Stimulated activated naive CD4-positive, alpha-beta T cell treated with Interleukin-2 at 50 U/mL for 16 hours (primary cell): ENCODE measurements at regions not wholly inside any gene's neighbourhood (a gene's known extent, or its start where the extent isn't known, plus 50 kb on each side); places are given as distances from the start of the nearest gene placed in this dataset.

ENCODE experiments used
- DNase-seq: peaks from one replicate; lab custom pipeline; 2025; lab: John Stamatoyannopoulos, UW

DNA sequence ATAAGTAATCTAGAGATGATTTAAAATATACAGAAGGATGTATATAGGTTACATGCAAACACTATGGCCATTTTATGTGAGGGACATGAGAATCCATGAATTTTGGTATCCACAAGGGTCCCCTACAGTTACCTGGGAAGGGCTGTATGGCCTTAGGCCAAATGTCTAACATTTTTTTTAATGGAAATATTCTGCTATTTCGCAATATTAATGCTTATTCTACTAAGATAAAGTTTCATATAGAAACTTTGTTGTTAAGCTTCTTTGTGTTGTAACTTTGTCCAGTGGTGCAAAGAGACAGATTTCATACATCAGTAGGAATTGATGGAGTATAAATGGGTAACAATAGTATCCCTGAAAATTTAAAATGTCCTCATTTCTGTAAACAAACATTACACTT, 233.4 kb upstream of the THBS1 start:
- DNase-seq = no peak

DNA sequence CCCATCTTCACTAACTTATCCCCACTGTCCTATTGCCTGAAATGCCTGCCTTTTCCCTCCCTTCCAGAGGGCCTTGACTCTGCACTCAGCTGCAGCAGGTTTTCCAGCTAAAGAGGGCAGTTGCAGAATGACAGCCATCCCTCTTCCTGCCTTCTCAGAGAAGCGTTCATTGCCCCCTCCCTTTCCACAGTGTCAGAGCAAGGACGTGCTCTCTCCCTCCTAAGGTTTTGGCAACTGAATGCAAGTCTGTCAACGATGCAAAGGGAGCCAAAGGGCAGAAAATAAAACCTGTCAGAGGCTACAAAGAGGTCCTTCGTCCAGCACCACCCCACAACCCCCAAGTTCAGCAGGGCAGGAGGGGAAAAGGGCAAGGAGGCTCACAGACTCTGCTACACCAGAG, 230.1 kb upstream of the THBS1 start:
- no peak for DNase-seq

DNA sequence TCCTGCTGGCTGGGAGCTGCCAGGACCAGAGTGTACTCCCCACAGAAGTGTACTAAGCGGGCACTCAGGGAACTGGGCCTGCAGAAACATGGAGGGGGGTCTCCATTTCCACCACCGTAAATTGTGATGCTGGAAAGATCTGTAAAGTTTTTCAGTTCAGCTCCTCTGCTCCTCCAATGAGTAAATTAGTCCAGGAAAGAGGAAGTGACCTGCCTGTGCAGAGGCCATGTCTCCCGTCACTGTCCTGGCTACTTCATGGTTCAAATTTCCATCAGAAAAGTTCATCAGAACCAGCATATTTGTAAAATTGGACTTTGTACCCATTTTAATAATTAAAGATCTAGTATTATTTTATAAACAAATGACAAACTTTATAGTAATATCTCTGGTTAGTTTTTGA, 226.7 kb upstream of the THBS1 start:
- DNase-seq = no peak

DNA sequence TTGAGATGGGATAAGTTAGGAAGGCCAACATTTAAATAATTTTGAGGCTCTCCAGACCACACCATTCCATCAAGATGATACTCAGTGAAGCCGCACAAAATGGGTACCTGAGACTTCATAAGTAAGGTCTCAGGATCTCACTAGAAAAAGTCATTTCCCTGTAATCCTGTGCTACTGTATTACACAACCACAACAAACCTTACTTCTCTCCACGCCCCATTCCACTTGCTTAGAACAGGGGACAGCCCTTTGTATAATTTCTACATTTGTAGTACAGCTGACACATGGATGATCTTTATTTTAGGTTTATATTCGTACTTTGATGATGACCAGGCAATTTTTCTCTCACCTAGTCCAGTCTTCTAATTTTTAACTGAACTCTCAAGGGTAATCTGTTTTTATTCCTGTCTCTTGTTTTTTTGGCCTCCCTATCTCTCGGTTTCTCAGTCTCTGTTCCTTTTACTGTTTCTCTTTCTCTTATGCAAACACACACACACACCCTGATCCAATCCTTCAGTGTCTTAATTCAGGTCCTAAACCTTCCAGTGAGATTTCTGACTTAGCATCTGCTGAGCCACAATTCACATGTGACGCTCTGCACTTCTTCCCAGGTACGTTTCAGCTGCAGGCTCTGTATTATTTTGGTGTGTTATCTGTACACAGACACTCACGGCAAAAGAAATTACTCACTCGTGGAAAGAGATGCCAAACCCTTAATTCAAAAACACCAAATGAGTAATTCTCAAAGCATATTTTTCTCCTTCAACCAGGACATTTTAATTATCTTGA, 223.2 kb upstream of the THBS1 start:
- no peak for DNase-seq

DNA sequence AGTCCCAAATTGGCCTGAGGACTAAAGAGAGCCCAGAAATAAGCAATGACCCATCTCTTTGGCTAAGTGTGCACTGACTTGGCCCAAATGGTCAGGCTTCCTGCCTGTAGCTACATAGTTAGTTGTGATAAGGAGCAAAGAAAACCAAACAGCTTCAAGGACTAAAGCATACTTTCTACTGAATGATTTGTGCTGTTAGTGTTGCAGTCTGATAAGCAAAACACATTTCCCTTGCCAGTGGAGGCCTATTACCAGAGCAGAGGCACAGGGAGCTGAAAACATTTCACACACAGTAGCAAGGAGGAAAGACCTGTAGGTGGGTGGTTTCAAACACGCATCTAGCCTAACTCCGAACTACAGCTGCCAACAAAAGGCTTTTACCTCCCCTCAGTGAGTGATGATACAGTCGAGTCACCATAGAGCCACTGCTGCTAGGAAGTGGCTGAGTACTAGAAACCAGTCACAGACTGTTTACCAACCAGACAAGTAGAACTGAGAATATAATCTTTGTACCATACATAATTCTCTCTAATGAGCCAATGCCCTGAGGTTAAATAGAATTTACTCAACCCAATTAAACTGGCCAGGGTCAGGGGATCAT, 222.3 kb upstream of the THBS1 start:
- DNase-seq = no peak

DNA sequence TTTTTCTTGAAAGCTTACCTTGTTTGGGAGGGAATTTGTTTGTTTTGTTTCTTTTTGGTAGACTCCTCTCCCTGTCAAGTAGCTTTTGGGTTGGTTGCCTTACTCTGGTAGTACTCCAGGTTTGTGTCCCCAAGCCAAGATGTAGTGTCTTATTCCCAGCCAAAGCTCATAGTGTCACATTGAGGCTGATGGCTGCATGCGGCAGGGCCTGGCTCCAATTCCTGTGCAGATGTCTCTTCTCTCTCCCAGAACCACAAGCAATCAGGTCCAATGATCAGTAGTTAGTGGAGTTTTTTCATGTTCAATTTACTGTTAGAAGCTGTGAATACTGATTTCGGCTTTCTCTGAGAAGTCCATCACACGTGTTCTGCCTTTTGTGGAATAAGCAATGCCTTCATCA, 221.1 kb upstream of the THBS1 start:
- no peak for DNase-seq

DNA sequence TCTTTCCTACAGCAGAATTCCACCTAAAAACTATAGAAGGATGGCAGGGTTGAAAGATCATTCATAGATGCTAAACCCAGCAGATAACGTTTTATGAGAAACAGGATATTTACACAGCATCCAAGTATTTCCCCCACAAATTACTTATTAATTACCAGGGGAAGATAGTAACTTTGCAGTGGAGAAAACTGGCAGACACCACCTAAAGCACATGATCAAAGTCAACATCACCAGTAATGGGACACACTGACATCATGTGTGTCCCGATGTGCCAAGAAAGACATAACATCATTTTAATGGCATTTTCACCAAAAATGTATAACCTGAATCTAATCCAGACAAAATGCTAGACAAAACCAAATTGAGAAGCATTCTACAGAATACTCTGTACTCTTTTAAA, 220.4 kb upstream of the THBS1 start:
- DNase-seq = no peak

DNA sequence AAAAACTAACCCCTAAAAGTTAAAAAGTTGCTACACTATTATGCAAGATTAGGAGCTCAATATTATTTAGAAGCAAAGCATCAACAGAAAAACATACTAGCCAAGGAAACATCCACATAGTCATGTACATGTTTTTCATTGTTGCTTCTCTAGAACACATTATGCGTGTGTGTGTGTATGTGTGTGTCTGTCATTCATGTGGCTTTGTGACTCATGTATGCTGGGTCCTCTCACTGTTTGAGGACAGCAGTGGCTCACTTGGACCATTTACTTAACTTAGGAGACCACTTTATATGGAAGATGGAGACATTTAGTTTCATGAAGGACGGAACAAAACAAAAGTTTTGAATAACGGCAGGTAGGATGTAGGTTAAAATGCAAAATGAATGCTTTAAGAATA, 219.4 kb upstream of the THBS1 start:
- DNase-seq = no peak

DNA sequence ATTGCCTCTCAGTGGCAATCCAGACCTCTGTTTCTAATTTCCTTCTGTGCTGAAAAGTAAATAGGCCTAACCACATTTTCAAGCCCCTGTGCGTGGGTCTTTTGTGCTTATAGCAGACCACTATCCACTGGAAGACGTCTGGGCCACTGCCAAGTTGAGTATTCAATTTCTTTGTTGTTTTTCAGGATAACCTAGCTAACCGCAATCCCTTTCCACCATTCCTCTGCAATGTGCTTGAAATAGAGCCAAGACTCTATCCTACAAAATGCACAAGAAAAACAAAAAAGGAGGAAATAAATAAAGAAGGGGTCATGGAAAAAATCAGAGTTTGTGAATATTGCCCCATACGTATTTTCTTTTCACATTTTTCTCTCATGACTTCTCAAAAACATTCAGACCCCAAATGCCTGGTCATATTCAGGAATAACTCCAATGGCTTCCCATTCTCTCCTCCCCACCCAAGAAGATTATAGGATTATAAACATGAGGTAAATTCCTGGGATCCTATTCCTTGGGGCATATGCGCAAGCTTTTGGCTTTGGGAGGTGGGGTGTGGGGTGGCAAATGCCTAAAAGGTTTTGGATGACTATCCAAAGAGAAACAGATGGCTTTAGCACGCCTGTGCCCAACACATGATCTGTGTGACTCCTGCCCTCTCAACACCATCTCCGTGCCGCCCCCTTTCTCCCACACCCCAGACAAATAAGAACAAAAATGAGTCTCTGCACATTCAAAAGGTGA, 217.9 kb upstream of the THBS1 start:
- DNase-seq = no peak

DNA sequence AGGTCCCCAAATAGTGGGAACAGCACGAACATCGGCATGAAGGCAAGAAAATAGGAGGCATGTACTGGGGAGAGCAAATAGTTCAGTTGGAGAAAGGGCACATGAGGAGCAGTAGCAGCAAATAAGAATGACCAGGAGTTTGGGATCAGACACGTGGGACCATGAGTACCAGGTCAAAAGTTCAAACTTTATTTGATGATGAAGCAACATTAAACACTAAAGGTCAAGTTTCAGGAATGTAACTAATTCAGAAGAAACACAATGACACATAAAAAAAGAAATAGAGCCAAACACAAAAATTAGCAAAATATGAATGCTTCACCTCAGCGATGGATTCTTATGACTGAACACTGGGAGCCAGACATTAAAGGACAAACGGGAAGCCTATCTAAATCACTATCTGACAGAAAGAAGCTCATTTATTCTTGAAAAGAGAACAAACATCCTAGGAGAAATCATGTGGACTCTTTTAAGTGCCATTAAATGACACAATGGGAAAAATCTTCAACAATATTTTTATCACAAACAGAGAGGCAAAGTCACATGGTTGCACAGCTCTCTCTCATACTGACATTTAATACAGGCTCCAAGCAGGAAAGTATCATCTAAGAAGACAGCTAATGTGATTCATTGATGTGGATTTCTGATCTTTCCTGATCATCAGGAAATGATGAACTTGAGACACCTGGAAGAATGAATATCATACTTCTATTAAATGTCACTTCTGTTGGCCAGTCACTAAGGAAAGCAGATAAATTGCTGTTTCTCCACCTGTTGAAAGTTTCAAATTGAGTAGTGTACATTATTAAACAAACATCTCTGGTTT, 216.9 kb upstream of the THBS1 start:
- no peak for DNase-seq

DNA sequence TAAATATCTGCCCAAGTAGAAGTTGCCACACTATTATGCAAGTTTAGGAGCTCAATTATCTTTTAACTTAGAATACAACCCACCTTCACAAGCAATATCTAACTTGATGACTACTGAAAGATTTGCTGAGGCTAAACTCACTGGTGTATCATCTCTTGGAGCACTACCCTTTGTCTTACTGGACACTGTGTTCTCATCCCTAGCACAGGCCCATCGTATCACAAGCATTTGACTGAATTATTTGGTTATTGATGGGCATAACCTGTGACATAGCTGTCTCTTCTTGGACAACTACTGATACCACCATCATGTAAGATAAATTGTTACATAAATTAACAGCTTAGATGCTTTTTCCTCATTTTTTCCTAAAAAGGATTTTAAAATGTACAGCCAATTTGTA, 216.2 kb upstream of the THBS1 start:
- no peak for DNase-seq

DNA sequence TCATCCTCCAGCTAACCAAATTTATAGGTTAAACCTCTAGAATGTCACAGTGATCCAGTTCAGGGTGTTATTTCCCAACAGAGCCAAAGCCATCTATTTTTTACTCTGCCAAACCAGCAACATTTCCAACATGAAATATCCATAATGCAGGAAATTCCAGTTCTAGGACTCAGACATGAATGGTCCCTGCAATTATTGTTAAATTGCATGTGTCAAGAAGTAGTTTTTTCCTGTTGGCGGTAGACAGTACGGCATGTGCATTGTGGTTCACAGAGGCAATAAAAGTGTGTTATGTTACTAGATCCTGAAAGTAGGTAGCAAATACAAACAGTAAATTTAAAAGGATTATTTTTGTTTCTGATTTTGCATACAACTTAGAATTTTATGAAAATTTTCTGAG, 215.7 kb upstream of the THBS1 start:
- DNase-seq = no peak

DNA sequence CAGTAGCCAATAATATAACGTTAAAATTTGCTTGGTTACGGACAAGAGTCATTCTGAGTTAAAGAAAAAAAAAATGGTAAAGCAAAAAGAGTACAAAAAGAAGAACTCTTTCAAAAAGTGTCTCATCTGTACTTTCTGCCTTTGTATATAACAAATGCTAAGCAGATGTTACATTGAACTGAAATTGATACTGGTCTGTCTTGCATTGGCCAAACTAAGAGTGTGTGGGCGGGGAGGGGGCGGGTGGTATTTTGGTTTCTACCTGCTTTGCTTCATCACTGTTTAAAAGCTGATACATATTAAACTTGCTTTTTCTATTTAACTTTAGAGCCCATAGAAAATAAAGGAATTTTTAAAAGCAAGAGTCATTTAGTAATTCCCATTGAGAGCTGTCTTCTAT, 215.0 kb upstream of the THBS1 start:
- no peak for DNase-seq

DNA sequence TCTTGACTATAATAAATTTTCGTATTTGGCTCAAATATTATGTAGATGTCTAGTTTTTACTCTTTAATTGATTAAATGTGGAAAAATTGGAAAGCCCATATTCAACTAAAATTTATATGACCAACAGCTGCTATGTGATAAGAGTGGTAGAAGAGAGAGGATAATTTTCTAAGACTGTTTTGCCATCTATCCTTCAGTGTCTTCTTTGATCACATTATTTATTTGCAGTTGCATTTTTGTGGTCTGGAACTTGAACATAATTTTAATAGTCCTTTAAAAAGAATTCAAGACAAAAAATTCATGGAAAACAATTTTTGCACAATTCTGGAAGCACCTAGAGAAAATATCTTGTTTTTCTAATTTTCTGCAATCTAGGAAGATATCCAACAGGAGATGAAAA, 213.3 kb upstream of the THBS1 start:
- no peak for DNase-seq

DNA sequence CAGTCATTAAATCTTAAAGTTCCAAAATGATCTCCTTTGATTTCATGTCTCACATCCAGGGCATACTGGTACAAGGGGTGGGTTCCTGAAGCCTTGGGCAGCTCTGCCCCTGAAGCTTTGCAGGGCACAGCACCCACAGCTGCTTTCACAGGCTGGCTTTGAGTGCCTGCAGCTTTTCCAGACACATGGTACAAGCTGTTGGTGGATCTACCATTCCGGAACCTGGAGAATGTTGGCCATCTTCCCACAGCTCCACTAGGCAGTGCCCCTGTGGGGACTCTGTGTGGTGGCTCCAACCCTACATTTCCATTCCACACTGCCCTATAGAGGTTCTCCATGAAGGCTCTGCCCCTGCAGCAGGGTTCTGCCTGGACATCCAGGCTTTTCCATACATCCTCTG, 211.1 kb upstream of the THBS1 start:
- no peak for DNase-seq

DNA sequence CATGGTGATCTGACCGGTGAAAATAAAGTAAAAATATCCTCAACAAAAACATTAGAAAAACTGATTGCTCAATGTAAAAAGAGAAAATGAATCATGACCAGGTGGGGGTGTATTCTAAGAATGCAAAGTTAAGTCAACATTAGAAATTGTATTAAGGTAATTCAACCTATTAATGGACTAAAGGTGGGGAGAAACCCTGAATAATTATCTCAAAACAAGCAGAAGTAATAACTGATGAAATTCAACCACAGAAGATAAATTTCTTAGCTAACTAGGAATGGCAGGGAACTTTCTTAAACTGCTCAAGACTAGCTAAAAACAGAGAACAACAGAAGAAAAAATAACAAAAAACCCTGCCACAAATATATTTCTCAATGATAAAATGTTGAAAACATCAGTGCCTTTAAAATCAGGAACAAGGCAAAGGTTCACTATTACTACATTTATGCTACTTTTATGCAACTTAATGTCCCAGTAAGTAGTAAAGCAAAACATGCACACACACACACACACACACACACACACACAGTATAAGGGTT, 204.4 kb upstream of the THBS1 start:
- DNase-seq = no peak

DNA sequence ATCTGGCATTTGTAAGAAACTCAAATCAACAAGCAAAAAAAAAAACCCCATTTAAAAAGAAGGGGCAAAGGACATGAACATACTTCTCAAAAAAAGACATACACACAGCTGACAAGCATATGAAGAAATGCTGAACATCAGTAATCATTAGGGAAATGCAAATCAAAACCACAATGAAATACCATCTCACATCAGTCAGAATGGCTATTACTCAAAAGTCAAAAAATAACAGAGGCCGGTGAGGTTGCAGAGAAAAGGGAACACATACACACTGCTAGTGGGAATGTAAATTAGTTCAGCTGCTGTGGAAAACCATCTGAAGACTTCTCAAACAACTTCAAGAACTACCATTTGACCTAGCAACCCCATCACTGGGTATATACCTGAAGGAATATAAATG, 199.4 kb upstream of the THBS1 start:
- DNase-seq = no peak

DNA sequence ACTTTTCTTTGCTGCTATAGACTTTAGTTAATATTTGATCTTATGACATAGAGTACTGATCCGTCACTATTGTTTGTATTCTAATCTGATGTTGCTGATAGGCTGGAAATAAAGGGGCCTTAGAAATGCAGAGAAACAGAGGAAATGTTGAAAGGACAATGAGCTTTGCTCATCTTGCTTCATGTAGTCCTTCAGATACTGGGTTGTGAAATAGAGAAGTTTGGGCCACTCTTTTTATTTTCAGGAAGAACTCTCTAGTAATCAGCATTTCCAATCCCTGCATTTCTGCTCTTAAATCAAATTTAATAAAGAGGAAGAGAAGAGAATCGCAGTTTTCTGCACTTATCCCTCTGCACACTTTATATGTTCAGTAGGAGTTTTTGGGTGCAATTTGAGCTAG, 192.8 kb upstream of the THBS1 start:
- DNase-seq = no peak

DNA sequence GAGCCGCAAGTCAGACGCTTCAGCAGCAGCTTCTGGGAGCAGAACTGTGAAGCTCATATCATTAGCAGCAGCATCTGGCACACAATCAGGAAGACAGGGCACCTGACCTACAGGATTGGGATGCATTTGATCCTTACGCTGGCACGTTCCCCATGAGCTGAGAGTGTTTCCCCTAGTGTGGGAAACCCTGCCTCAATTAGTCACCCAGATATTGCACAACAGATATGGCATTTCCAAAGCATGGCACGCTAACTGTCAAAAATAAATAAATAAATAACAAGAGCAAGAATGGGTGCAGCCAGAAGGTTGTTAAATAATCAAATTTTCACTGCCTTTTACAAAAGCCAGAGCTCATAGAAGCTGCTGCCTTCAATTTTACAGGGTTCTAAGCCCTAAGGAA, 189.6 kb upstream of the THBS1 start:
- DNase-seq = no peak

DNA sequence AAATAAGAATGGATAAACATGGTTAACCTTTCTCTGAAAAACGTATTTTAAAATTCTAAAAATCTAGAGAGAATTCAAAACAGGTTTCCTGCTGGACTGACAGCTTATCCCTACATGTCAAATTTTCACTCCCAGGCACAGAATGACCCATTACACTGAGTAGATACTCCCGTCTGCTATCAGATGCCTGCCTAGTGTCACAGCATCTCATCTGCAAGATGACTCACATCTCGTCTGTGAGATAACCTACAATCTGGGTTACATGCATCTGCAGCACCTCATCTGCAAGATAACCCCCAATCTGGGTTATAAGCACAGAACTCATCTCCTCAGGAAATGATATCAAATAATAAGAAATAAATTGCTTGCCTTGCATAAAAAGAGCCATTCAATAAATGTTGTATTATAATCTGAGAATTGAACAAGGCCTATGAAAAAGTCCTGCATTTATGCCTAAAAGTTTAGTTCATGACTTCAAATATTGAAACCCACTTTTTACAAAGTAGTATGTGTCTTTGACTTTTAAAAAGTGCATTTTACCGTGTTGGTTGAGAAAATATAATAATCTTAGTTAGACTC, 188.3 kb upstream of the THBS1 start:
- no peak for DNase-seq

DNA sequence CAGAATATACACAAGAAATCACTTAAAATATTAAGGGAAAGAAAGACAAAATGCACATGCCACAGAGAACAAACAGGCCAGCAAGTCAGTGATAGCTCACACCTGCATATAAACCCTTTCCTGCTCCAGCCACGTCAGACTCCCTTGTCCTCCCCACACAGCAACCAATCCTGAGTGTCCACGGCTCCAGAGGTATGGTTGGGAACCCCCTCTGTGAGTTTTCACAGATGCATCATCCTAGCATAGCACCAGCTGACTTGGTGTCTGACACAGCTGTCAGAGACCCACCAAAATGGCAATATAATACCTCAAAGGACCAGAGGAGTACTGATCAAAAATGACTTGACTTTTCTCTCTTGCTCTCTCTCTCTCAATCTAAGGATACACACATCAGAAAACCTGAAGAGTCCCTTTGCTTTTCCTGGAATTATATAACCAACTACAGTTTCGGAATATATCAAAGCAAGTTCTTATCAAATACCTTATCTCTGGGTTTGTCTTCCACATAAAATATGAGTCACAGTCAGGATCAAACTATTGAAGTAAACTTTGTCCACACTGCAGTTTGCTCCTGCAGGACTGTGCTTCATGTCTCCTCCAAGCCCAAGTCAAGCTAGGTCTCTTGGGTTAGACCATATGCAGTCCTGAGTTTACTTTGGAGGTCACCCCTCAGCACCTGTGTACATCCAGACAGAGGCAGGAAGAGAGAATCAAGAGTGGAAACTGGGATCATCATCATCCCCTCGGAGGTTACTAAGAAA, 187.1 kb upstream of the THBS1 start:
- no peak for DNase-seq
